ENCODE measurements at regions not wholly inside any gene's neighbourhood (a gene's known extent, or its start where the extent isn't known, plus 50 kb on each side); places are given as distances from the start of the nearest gene placed in this dataset.

GRCh38 chr4:185090592-185090991 lies 52.5 kb upstream of the SLC25A4 start:
- Histone ChIP-seq H2AFZ (replicated peaks) (no peak overlapping the region), H3K36me3 (no peaks in the 10 kb centered on the region), H3K9me3 (ENCODE audit: low read depth) (no peaks in the 10 kb centered on the region), H3K4me1 (peaks cover 9% of the 10 kb centered on the region), H4K20me1 (ENCODE audit: low read depth) (no peaks in the 10 kb centered on the region), H3K4me3 (no peak overlapping the region), H3K27me3 (no peaks in the 10 kb centered on the region), H3K9ac (no peak overlapping the region), H3K79me2 (ENCODE audit: low read depth) (no peaks in the 10 kb centered on the region), H3F3A (ENCODE audit: low read depth) (no peaks in the 10 kb centered on the region), H3K27ac (no peak overlapping the region), H3K4me2 (no peak overlapping the region)
- Mint-ChIP-seq H3K4me3 (no peak overlapping the region), H3K27me3 (ENCODE audit: insufficient read depth, low read depth) (peaks cover 6% of the 10 kb centered on the region), H3K27ac (no peak overlapping the region), H3K36me3 (peaks cover 3% of the 10 kb centered on the region), H3K4me1 (peaks cover 16% of the 10 kb centered on the region), H3K9me3 (peaks cover 2% of the 10 kb centered on the region)
- DNase-seq (ENCODE audit: low spot score): no peak
- no peak for TF ChIP-seq EZH2 (IDR thresholded peaks at IDR 0.05)
- TF ChIP-seq EZH2phosphoT487 (IDR thresholded peaks at IDR 0.05): no peak
- TF ChIP-seq CTCF (IDR thresholded peaks at IDR 0.05): no peak

GRCh38 chr4:185092535-185093197 lies 50.4 kb upstream of the SLC25A4 start:
- H3K79me2 ChIP-seq (ENCODE audit: low read depth): no peaks in the 10 kb centered on the region
- no peaks in the 10 kb centered on the region for H3K36me3 ChIP-seq
- TF ChIP-seq EZH2phosphoT487 (IDR thresholded peaks at IDR 0.05) (no peak), CTCF (IDR thresholded peaks at IDR 0.05) (no peak), EZH2 (IDR thresholded peaks at IDR 0.05) (no peak)
- H2AFZ ChIP-seq (replicated peaks): no peak overlapping the region
- no peak overlapping the region for H3K4me2 ChIP-seq
- Mint-ChIP-seq H3K27ac (no peak overlapping the region), H3K4me3 (no peak overlapping the region), H3K36me3 (peaks cover 3% of the 10 kb centered on the region), H3K4me1 (peaks cover 16% of the 10 kb centered on the region), H3K27me3 (ENCODE audit: insufficient read depth, low read depth) (peaks cover 6% of the 10 kb centered on the region), H3K9me3 (peaks cover 2% of the 10 kb centered on the region)
- no peaks in the 10 kb centered on the region for H3K9me3 ChIP-seq (ENCODE audit: low read depth)
- H3K4me1 ChIP-seq: peaks cover 9% of the 10 kb centered on the region
- no peak overlapping the region for H3K27ac ChIP-seq
- no peak for DNase-seq (ENCODE audit: low spot score)
- H3K9ac ChIP-seq: no peak overlapping the region
- no peak overlapping the region for H3K4me3 ChIP-seq
- no peaks in the 10 kb centered on the region for H3K27me3 ChIP-seq
- no peaks in the 10 kb centered on the region for H4K20me1 ChIP-seq (ENCODE audit: low read depth)
- no peaks in the 10 kb centered on the region for H3F3A ChIP-seq (ENCODE audit: low read depth)
